ENCODE measurements at regions not wholly inside any gene's neighbourhood (a gene's known extent, or its start where the extent isn't known, plus 50 kb on each side); places are given as distances from the start of the nearest gene placed in this dataset.

DNA sequence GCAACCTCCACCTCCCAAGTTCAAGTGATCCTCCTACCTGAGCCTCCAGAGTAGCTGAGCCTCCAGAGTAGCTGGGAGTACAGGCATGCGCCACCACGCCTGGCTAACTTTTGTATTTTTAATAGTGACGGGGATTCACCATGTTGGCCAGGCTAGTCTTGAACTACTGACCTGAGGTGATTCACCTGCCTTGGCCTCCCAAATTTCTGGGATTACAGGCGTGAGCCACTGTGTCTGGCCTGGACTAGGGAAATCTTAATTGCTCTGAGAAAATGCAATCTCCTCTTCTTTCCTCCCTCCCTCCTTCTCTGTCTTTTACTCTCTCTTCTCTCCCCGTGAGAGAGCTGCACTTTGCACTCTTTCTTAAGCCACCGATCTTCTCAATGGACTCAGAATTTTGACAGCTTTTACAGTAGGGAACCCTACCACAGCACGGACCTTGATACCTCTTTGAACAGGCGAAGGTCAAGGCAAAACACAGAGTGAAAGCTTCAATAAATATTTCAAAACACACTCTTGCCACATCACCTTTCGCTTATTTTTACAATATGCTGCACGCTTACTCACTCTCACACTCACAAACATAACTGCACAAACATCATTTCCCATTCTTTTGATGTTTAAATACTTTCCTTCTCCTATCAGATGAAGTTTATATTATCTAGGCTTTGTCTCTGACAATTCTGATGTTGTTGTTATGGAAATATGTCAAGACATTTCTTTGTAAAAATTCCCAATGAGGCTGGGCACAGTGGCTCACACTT, 173.4 kb upstream of the NRP1 start:
- CTCF ChIA-PET, result no interaction called here
- H3K4me1 ChIP-seq (ENCODE audit: control insufficient read depth in 2 of 2, insufficient read depth in 2 of 2, low read length in 2 of 2), result no peaks in the 10 kb centered on the region
- H3K27ac Mint-ChIP-seq, result no peak overlapping the region
- H3K27ac ChIP-seq (ENCODE audit: low read depth, low read length), result no peak overlapping the region
- H3K4me3 Mint-ChIP-seq, result no peak overlapping the region
- peaks cover 0 to 7% (median 0%) of the 10 kb centered on the region in 7 donors for H3K4me1 Mint-ChIP-seq
- DNase-seq (no peak), ATAC-seq (peak; percentile 38)
- H3K27me3 ChIP-seq (ENCODE audit: control insufficient read depth in 2 of 2, insufficient read depth in 2 of 2, low read length in 2 of 2), result no peaks in the 10 kb centered on the region
- H3K27me3 Mint-ChIP-seq, result peaks cover 5 to 26% (median 19%) of the 10 kb centered on the region in 5 donors
- no peaks in the 10 kb centered on the region for H3K36me3 Mint-ChIP-seq
- POLR2A ChIA-PET, result no interaction called here
- no peaks in the 10 kb centered on the region for H3K9me3 ChIP-seq (ENCODE audit: control insufficient read depth in 2 of 3, low read length in 3 of 3)
- no peaks in the 10 kb centered on the region for H3K36me3 ChIP-seq (ENCODE audit: control insufficient read depth in 2 of 3, insufficient read depth in 3 of 3, low read length in 3 of 3)
- intact Hi-C loops (cut with micrococcal nuclease), result no loop called here
- peaks cover 0 to 6% (median 2%) of the 10 kb centered on the region in 11 donors for H3K9me3 Mint-ChIP-seq
- no peak overlapping the region for H3K4me3 ChIP-seq (ENCODE audit: low read length)

DNA sequence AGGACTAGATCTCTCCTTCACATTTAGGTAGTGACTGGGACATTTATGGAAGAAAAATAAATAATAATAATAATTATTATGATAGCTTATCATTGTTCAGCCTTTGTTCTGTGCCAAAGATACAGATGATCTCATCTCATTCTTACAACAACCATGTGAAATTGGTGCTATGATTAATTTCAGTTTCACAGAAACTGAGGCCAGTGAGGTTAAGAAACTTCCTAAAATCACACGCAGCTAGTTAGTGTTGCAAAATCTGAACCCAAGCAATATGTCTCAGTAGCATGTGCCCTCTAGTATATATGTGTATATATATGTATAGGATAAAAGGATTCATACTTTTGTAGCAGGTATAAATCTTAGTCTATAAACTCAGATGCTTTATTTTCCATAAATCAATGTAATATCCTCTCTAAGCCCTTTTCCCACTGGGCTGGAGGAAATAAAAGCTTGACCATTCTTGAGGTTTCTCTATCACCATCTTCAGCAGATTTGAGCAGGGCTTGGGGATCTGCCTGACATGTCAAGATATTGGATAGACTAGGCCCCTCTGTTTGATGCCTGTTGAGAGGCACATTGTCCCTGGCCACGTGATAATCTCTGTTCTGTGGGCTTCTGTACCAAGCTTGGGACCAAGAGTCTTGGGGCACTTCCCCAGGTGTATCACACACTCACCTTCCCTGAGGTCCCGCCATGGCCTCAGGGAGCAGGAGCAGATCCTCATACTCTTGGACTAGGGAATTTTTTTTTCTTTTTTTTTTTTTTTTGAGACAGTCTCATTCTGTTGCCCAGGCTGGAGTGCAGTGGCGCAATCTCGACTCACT, 172.6 kb upstream of the NRP1 start:
- H3K27me3 Mint-ChIP-seq, result peaks cover 5 to 30% (median 23%) of the 10 kb centered on the region in 5 donors
- ATAC-seq, result peak; percentile 50
- Histone ChIP-seq H3K27ac (ENCODE audit: low read depth, low read length) (no peak overlapping the region), H3K36me3 (ENCODE audit: control insufficient read depth in 2 of 3, insufficient read depth in 3 of 3, low read length in 3 of 3) (no peaks in the 10 kb centered on the region), H3K4me1 (ENCODE audit: control insufficient read depth in 2 of 2, insufficient read depth in 2 of 2, low read length in 2 of 2) (no peaks in the 10 kb centered on the region), H3K4me3 (ENCODE audit: low read length) (no peak overlapping the region), H3K9me3 (ENCODE audit: control insufficient read depth in 2 of 3, low read length in 3 of 3) (no peaks in the 10 kb centered on the region), H3K27me3 (ENCODE audit: control insufficient read depth in 2 of 2, insufficient read depth in 2 of 2, low read length in 2 of 2) (no peaks in the 10 kb centered on the region)
- DNase-seq, result no peak
- H3K36me3 Mint-ChIP-seq, result no peaks in the 10 kb centered on the region
- ChIA-PET CTCF (no interaction called here), POLR2A (no interaction called here)
- H3K27ac Mint-ChIP-seq, result no peak overlapping the region
- peaks cover 0 to 6% (median 2%) of the 10 kb centered on the region in 11 donors for H3K9me3 Mint-ChIP-seq
- intact Hi-C loops (cut with micrococcal nuclease), result no loop called here
- H3K4me3 Mint-ChIP-seq, result no peak overlapping the region
- peaks cover 0 to 7% (median 0%) of the 10 kb centered on the region in 7 donors for H3K4me1 Mint-ChIP-seq

DNA sequence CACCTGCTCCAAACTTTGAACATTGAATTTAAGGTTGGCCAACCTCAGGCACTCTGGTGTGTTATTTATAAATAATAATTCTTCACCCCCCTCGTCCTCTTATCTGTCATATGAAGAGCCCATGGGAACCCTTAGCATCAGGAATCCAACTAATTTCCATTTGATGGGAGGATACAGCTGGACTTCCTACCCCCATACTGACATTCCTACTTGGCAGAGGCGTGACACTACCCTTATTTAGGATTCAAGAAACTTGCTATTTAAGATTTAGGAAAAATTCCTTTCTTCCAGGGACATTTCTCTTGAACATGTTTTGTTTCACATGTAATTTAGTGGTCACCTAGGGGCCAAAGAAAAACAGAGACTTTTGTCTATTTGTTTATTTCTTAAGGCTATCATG, 171.9 kb upstream of the NRP1 start:
- H3K27me3 Mint-ChIP-seq, result peaks cover 5 to 30% (median 23%) of the 10 kb centered on the region in 5 donors

DNA sequence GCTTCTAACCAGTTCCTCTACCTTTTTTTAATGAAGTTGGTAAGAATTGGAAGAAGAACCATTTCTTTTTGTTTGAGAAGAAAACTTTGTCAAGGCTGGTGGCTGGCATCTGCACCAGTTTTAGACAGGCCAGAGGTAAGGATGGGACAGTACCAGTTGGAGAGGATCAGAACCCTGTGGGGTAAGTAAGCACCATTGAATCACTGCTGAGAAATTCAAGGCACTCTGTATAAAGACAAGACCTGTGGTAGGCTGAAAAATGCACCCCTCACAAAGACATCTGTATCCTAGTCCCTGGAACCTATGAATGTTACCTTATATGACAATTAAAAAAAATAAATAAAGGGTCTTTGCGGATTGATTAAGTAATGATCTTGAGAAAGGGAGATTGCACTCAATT, 166.7 kb upstream of the NRP1 start:
- intact Hi-C loops (cut with micrococcal nuclease), result no loop called here
- ATAC-seq, result no peak
- H3K9me3 ChIP-seq (ENCODE audit: control insufficient read depth in 2 of 3, low read length in 3 of 3), result no peaks in the 10 kb centered on the region
- Mint-ChIP-seq H3K9me3 (peaks cover 0 to 6% (median 0%) of the 10 kb centered on the region in 11 donors), H3K27me3 (peaks cover 0 to 34% (median 10%) of the 10 kb centered on the region in 5 donors), H3K4me1 (no peaks in the 10 kb centered on the region), H3K27ac (no peak overlapping the region), H3K36me3 (no peaks in the 10 kb centered on the region), H3K4me3 (no peak overlapping the region)
- no peak overlapping the region for H3K4me3 ChIP-seq (ENCODE audit: low read length)
- H3K4me1 ChIP-seq (ENCODE audit: control insufficient read depth in 2 of 2, insufficient read depth in 2 of 2, low read length in 2 of 2), result no peaks in the 10 kb centered on the region
- POLR2A ChIA-PET, result no interaction called here
- no peak for DNase-seq
- CTCF ChIA-PET, result no interaction called here
- no peak overlapping the region for H3K27ac ChIP-seq (ENCODE audit: low read depth, low read length)
- no peaks in the 10 kb centered on the region for H3K27me3 ChIP-seq (ENCODE audit: control insufficient read depth in 2 of 2, insufficient read depth in 2 of 2, low read length in 2 of 2)
- no peaks in the 10 kb centered on the region for H3K36me3 ChIP-seq (ENCODE audit: control insufficient read depth in 2 of 3, insufficient read depth in 3 of 3, low read length in 3 of 3)

More for the DNA sequence above, 171.9 kb upstream of the NRP1 start:
- no peak for DNase-seq
- Histone ChIP-seq H3K27ac (ENCODE audit: low read depth, low read length) (no peak overlapping the region), H3K27me3 (ENCODE audit: control insufficient read depth in 2 of 2, insufficient read depth in 2 of 2, low read length in 2 of 2) (no peaks in the 10 kb centered on the region), H3K4me3 (ENCODE audit: low read length) (no peak overlapping the region), H3K36me3 (ENCODE audit: control insufficient read depth in 2 of 3, insufficient read depth in 3 of 3, low read length in 3 of 3) (no peaks in the 10 kb centered on the region), H3K4me1 (ENCODE audit: control insufficient read depth in 2 of 2, insufficient read depth in 2 of 2, low read length in 2 of 2) (no peaks in the 10 kb centered on the region), H3K9me3 (ENCODE audit: control insufficient read depth in 2 of 3, low read length in 3 of 3) (no peaks in the 10 kb centered on the region)
- Mint-ChIP-seq H3K9me3 (peaks cover 0 to 6% (median 2%) of the 10 kb centered on the region in 11 donors), H3K4me3 (no peak overlapping the region), H3K27ac (no peak overlapping the region), H3K36me3 (no peaks in the 10 kb centered on the region), H3K4me1 (peaks cover 0 to 7% (median 0%) of the 10 kb centered on the region in 7 donors)
- CTCF ChIA-PET, result no interaction called here
- no peak for ATAC-seq
- POLR2A ChIA-PET, result no interaction called here
- intact Hi-C loops (cut with micrococcal nuclease), result no loop called here

DNA sequence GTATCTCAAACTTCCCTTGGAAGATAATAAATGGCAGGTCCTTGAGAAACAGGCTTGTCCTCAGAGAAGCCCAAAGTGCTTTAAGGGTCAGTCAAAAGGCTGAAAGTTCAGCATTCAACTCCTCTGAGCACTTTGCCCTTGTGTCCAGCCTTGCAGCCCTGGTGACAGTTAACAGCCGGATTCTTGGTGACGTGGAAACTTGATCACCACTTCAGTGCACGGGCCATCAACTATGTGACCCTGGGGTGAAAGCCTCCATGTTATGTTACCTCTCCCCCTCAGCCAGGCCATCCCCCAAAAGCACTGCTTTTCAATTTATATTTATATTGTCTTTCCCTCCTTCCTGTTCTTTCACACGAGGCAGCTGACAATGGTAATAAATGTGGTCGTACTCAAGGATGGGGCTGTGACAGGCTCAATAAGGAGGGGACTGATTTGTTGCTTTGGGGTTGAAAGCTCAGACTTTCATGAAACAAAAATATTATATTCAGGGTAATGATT, 164.0 kb upstream of the NRP1 start:
- Mint-ChIP-seq H3K27ac (no peak overlapping the region), H3K27me3 (peaks cover 0 to 25% (median 9%) of the 10 kb centered on the region in 5 donors), H3K4me1 (no peaks in the 10 kb centered on the region), H3K36me3 (no peaks in the 10 kb centered on the region), H3K4me3 (no peak overlapping the region), H3K9me3 (peaks cover 0 to 3% (median 0%) of the 10 kb centered on the region in 11 donors)
- DNase-seq (no peak), ATAC-seq (no peak)
- Histone ChIP-seq H3K4me1 (ENCODE audit: control insufficient read depth in 2 of 2, insufficient read depth in 2 of 2, low read length in 2 of 2) (no peaks in the 10 kb centered on the region), H3K27me3 (ENCODE audit: control insufficient read depth in 2 of 2, insufficient read depth in 2 of 2, low read length in 2 of 2) (no peaks in the 10 kb centered on the region), H3K27ac (ENCODE audit: low read depth, low read length) (no peak overlapping the region), H3K4me3 (ENCODE audit: low read length) (no peak overlapping the region), H3K36me3 (ENCODE audit: control insufficient read depth in 2 of 3, insufficient read depth in 3 of 3, low read length in 3 of 3) (no peaks in the 10 kb centered on the region), H3K9me3 (ENCODE audit: control insufficient read depth in 2 of 3, low read length in 3 of 3) (no peaks in the 10 kb centered on the region)
- intact Hi-C loops (cut with micrococcal nuclease), result no loop called here
- POLR2A ChIA-PET, result no interaction called here
- CTCF ChIA-PET, result no interaction called here

DNA sequence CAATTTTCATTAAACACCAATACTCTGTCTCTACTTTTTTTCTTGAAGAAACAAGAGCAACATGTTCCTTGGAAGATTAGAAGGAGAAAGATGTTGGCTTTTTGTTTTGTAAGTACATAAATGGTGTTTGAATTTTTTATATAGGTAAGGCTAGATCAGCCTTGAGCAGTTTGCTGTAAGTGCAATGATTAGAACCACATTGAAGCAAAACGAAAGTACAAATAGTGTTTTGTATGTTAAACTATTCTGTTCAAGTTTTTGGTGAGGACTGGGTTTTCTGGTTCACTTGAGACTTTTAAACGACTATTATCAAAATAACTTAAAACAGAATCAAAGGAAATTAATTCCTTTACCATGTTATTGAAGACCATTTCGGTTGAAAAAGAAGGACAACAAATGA, 162.9 kb upstream of the NRP1 start:
- Mint-ChIP-seq H3K27ac (no peak overlapping the region), H3K27me3 (peaks cover 0 to 23% (median 6%) of the 10 kb centered on the region in 5 donors), H3K9me3 (peaks cover 0 to 2% (median 0%) of the 10 kb centered on the region in 11 donors), H3K4me1 (no peaks in the 10 kb centered on the region), H3K4me3 (no peak overlapping the region), H3K36me3 (no peaks in the 10 kb centered on the region)
- H3K36me3 ChIP-seq (ENCODE audit: control insufficient read depth in 2 of 3, insufficient read depth in 3 of 3, low read length in 3 of 3), result no peaks in the 10 kb centered on the region
- ChIA-PET CTCF (no interaction called here), POLR2A (no interaction called here)
- DNase-seq, result no peak
- H3K27me3 ChIP-seq (ENCODE audit: control insufficient read depth in 2 of 2, insufficient read depth in 2 of 2, low read length in 2 of 2), result no peaks in the 10 kb centered on the region
- ATAC-seq, result no peak
- H3K27ac ChIP-seq (ENCODE audit: low read depth, low read length), result no peak overlapping the region
- no peaks in the 10 kb centered on the region for H3K9me3 ChIP-seq (ENCODE audit: control insufficient read depth in 2 of 3, low read length in 3 of 3)
- no peaks in the 10 kb centered on the region for H3K4me1 ChIP-seq (ENCODE audit: control insufficient read depth in 2 of 2, insufficient read depth in 2 of 2, low read length in 2 of 2)
- no peak overlapping the region for H3K4me3 ChIP-seq (ENCODE audit: low read length)
- intact Hi-C loops (cut with micrococcal nuclease), result no loop called here

Measured in naive thymus-derived CD4-positive, alpha-beta T cell (primary cell).